Anterior cingulate cortex (tissue), 58 donors: ENCODE measurements at regions not wholly inside any gene's neighbourhood (a gene's known extent, or its start where the extent isn't known, plus 50 kb on each side); places are given as distances from the start of the nearest gene placed in this dataset.

Experiments
- DNase-seq, 58 donors: peaks; one replicate each; lab custom pipeline; 2025; lab: John Stamatoyannopoulos, UW

GRCh38 chr1:39106801-39107327 is 80.7 kb downstream of the NDUFS5 start:
- peak in 4 of 58 donors; percentile 26 to 62 (median 52) for DNase-seq

- peak in 16 of 58 donors; percentile 8 to 66 (median 26) for DNase-seq
These were observed 81.5 kb downstream of the NDUFS5 start for GRCh38 chr1:39107341-39108290.

GRCh38 chr1:39109644-39110043 is 83.5 kb downstream of the NDUFS5 start:
- no peak for DNase-seq

GRCh38 chr1:39110325-39110851 is 84.2 kb downstream of the NDUFS5 start:
- peak in 4 of 58 donors; percentile 32 to 49 (median 34) for DNase-seq

GRCh38 chr1:39110882-39111281 is 84.7 kb downstream of the NDUFS5 start:
- no peak for DNase-seq

- no peak for DNase-seq
These were observed 87.1 kb downstream of the NDUFS5 start for GRCh38 chr1:39113109-39113743.

- DNase-seq = no peak
These were observed 89.0 kb upstream of the MACF1 start for GRCh38 chr1:39115271-39116110.

- DNase-seq = no peak
These were observed 88.3 kb upstream of the MACF1 start for GRCh38 chr1:39116116-39116607.

- no peak for DNase-seq
These were observed 87.4 kb upstream of the MACF1 start for GRCh38 chr1:39116860-39117728.

GRCh38 chr1:39117899-39118450 is 86.5 kb upstream of the MACF1 start:
- no peak for DNase-seq

- no peak for DNase-seq
These were observed 82.4 kb upstream of the MACF1 start for GRCh38 chr1:39122056-39122455.

GRCh38 chr1:39124282-39124681 is 80.2 kb upstream of the MACF1 start:
- DNase-seq = no peak

GRCh38 chr1:39127513-39127912 is 77.0 kb upstream of the MACF1 start:
- DNase-seq = no peak

GRCh38 chr1:39128126-39128525 is 76.4 kb upstream of the MACF1 start:
- no peak for DNase-seq

GRCh38 chr1:39128959-39129358 is 75.5 kb upstream of the MACF1 start:
- DNase-seq = no peak

- DNase-seq = no peak
These were observed 75.0 kb upstream of the MACF1 start for GRCh38 chr1:39129514-39129913.

GRCh38 chr1:39130325-39130724 is 74.2 kb upstream of the MACF1 start:
- DNase-seq = no peak

GRCh38 chr1:39131940-39132339 is 72.6 kb upstream of the MACF1 start:
- DNase-seq = no peak
